ENCODE measurements at regions not wholly inside any gene's neighbourhood (a gene's known extent, or its start where the extent isn't known, plus 50 kb on each side); places are given as distances from the start of the nearest gene placed in this dataset.
"Not testable (repeated sequence)": the region's sequence is repeated elsewhere in the genome, so short reads cannot be mapped to it uniquely, and the experiment has no call there.

DNA sequence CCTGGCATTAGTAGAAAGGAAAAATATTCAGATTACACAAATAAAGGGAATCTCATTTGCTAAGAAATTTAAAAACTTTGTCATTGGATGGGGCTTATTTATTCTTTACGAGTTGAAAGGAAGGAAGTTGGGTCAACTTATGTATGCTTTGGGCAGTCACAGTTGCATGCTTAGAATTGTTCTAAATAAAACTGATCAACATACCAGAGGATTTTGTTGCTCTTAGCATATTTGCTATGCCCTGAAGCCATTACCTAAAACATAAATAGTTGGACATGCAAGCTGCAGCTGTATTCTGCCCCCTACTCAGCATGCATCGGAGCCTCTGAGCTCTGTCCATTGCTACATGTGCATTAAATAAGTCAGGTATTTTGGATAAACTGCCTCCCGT lies 172.7 kb upstream of the MEF2C start:
- no peak for DNase-seq

DNA sequence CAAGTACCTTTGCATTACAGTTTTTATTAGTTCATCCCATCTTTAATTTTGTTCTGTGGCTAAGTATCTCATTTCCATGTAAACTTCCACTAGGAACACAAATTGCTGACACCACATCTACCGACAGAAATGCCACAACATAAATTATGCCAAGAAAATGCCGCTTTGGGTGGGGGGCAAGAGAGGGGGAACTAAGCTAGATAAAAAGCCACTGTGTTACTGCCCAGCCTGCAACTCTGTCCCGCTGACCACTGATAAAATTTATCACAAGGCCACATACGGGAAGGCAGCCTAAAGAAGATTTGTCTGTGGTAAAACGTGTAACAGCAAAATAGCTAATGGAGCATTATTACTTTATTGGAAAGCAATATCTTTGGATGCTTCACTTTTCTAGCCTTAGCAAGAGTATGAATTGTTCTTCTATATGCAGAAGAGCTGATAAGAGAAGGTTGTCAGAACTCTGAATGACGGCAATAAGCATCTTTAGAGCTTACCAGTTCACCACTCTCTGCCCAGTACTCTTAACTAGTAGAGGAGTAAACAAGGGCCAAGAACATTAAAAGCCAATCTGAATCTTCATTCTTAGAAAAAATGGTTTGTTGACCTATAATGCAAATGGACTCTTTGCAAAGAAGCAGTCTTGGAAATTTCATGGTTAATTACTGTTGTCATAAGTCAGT lies 172.2 kb upstream of the MEF2C start:
- DNase-seq, result no peak

DNA sequence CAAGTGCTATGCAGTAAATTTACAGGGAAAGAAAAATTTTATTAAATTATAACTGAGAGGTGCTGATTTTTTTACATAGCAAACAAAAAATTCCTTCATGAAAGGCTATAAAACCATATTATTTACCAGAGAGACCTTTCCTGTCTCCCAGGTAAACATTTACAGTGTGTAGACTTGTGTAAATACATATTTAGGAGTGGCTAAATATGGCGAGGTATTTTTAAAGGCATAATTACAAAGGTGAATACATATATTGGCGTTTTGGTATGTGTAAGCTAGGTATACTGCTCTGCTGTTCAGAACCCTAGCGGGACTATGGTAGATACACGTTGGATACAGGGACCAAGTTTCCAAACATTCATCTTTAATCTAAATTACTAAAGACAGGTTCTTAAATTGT lies 170.6 kb upstream of the MEF2C start:
- no peak for DNase-seq

DNA sequence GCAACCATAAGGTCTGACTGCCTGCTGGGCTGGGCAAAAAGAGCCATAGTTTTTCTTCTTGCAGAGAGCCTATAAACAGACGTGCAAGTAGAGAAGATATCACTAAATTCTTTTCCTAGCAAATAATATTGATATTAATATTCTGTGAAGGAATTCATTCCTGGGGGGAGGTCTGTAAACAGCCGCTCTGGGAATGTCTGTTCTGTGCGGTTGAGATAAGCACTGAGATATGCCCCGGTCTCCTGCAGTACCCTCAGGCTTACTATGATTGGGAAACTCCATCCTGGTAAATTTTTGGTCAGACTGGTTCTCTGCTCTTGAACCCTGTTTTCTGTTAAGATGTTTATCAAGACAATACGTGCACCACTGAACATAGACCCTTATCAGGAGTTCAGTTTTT lies 167.1 kb upstream of the MEF2C start:
- DNase-seq, result not testable (repeated sequence)

DNA sequence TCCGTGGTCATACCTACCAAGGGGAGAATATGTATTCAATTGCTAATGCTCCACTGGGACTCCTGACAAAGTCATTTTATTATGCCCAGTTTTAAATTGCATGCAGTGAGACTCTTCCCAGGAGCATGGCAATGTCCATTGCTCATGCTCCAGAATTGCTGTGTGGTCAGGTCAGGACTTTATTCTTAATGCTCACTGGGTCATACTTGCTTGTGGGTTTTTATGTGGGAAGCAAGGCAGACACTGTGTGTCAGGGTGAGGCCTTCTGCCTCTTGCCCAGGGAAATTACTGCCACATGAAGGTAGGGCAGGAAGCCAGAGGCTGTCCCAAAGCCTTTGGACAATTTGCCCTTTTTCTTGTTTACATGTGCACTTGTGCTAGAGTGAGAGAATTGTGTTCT lies 164.6 kb upstream of the MEF2C start:
- DNase-seq, result no peak

DNA sequence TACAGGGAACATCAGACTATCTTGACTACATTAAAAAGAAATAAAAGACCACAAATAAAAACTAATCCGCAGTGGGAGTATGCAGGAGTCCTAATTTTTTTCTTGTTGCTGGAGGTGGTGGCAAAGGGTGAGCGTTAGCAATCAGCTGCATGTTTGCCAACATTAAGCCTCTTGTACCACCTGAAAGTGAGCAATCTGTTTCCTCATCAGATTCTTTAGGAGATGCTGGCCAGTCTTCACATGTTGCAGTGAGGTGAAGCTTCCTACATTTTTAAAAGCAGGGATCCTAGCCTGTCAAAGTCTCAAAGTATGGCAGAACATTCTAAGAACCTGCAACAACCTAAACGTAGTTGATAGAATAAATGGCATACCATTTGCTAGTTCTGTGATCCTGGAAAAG lies 162.2 kb upstream of the MEF2C start:
- no peak for DNase-seq

DNA sequence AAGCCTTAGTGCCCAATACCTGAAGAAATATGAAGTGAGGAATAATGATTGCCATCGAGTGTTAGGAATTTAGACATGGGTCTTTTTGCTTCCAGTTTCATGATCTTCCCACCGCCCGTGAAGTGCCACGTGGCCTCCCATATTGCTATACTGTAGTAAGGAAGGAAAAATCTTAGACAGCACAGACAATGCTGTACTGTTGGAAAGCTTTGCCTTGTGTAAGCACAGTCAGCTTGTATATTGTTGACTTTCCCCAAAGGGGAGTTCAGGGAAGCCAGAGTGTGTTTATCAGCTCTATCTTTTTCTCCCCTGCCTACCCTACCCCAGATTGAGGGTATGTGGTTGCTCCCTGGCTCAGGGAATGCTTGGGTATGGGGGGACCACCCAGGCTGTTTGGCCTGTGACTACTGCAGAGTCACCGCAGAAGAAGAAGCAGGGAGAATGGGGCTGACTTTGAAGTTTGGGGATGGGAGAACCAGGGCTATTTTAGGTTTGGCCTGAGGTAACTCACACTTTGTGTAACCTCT lies 161.8 kb upstream of the MEF2C start:
- DNase-seq, result no peak

DNA sequence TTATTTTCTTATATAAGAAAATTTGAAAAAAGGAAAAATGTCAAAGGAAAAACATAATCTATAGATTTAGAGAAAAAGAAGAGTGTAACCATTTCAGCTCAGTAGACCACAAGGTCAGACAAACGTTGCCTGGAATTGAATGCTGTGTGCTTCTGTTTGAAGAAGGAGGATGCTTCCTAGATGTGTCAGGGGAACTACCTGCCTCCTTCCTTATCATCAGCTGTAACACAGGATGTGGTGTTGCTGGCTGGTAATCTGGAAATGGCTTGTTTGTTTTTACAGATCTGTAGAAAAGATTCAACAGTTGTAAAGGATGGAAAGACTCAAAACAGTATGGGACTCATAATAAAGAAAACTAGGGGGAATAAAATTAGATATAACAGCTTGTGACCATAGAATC lies 160.7 kb upstream of the MEF2C start:
- no peak for DNase-seq

DNA sequence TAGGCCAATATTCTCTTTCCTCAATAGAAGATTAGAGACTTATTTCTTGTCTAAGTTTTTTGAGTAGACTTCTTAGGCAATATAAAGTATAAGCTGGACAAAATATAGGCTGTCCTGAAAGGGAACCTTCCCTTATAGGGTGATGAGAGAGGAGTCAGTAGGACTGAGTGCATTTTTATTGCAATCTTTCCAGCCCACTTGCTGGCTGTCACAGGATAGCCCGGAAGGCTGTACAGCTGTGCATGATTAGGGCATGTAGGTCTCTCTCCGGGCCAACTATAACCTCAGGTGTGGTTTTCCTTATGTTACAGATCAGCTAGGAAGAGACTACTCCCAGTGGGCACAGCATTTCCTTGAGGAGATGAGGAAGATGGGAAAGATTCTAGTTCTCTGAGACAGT lies 159.8 kb upstream of the MEF2C start:
- no peak for DNase-seq

DNA sequence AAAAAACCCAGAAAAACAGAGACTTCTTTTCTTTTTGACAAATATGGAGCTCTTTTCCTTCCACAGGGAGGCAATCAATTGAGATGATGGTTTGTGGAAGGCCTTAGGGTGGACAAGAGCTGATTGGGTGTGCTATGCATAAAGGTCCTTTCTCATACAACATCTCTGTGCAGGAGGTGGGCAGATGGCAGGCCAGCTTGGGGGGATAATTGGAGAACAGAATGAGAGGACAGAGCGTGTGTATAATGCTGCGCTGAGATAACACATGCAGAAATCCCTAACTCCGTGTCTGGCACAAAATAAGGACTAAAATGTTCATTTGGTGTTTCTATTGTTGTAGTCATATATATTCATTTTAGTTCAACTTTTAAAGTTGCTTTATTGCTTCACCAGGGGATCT lies 159.0 kb upstream of the MEF2C start:
- DNase-seq, result no peak

DNA sequence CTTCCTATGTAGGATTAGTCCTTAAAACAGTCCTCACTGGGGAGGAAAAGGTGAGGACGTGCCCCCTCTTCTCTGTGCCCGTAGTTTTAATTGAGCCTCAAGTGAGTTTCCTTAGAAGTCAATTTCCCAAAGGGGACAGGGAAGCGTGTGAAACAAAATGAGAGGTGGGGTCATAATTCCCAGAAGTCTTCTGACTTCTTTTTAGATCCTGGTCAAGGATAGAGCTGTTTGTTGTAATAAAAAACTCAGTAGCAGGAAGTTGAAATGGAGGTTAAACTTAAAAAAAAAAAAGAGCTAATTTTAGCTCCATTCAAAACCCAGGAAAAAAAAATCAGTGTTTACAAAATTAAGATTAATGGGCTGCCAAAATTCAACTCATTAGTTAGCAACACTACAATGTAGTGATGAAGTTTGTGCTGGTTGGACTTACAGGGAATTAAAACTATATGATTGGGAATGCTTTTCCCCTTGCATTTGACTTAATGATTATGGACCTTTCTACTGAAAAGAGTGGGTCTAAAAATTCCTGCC lies 158.3 kb upstream of the MEF2C start:
- no peak for DNase-seq

DNA sequence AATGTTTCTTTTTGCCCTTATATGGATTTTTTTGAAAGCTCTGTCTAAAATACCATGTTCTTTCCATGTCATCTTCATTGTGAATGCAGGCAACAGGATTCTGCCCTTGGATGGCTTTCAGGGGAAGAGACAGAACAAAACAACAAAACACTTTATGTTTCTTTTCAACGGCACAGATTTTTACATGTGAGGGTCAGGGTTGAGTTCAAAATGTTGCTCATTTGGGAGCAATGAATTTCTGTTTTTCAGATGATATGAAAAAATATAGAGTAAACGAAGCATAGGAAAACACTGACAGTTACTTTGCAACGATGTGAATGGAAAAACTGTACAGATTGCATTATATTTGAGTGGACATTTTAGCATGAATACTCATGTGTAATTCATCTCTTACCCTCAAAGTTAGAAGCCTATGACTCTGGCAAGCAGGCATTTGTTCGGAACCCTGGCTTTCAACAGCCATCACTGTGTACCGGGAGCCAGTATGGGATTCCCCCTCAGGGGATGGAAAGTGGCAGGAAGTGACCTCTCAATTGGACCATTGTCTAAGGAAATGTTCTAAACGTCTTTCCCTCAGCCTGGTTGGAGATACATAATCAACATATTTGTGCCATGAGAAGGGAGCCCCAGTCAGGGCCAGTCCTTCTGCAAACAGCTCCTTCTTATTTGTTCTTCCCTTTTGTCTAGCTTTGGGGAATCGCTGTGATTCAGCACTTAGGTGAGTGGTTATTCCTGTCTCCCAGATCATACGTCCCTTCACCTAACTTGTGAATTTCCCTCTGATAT lies 153.9 kb upstream of the MEF2C start:
- no peak for DNase-seq

DNA sequence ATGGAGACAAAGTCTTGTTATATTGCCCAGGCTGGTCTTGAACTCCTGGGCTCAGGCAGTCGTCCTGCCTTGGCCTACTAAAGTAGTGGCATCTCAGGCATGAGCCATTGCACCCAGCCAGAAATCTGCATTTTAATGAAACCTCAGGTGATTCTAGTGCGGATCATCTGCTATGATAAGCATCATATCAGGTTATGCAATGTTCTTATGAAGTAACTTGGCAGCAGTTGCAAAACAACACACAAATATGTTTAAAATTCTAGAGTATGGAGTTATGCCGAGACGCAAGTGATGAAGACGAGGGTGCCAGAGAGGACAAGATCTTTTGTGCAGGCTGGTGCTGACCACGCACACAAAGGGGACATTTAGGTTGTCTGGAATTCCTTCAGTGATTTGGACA lies 153.2 kb upstream of the MEF2C start:
- DNase-seq, result no peak

DNA sequence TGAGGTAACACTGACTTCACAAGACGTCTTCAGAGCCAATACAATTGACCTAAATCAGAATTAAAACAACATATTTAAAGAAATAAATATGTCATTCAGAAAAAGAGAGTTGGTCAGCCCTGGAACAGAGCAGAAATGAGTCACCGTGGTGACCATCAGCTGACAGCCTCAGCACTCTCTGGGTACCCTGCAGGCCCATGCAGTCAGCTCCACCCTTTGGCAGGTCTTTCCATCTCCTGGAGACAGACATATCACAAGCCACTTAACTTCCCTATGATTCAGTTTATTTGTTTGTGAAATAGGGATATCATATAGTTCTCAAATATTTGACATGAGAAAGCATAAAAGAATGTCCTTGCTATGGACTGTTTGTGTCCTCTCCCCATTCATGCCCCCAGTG lies 151.6 kb upstream of the MEF2C start:
- DNase-seq, result no peak

DNA sequence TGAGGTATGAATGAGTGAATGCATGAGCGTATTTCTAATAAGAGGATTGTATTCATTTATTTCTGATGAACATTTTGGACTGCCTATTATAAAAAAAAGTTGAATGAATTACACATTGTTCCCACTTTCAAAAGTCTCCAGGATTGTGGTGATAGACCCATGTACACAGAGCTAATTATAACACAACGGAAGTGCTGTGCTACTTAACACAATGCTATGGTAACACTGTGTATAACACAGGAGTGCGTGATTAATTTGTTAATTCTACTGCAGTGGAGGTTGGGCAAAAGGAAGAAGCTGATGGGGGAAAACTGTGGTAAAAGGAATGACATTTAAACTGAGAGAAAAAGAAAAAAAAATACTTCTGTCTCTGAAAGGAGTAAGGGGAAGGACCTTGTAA lies 147.8 kb upstream of the MEF2C start:
- no peak for DNase-seq

DNA sequence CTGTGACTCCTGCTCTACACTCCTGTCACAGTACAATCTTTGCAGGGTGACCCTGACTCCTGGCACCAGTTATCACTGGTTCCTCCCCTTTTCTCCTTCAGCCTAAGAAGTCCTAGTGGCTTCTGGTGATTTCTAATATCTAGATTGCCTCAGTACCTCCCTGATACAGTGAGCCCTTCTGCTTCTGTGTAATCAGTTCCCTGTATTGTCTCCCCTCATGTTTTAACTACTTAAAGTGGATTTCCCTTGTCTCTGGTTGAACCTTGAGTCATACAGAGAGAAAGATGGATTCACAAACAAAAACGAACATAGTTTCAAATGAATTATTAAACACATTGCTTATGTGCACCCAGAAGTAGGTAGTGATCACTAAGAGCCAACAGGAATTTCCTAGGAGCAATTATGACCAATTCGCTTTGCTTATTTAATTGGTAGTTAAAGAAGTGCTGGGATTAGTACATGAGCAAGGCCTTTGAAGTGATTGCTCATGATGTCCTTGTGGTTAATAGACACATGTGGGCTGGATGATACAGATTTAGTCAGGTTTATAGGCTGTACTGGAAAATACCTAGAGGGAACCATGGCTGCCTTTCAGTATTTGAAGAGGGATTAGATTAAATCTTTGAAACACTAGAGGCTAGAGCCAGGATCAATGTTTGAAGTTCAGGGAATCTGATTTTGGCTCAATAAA lies 145.8 kb upstream of the MEF2C start:
- no peak for DNase-seq

DNA sequence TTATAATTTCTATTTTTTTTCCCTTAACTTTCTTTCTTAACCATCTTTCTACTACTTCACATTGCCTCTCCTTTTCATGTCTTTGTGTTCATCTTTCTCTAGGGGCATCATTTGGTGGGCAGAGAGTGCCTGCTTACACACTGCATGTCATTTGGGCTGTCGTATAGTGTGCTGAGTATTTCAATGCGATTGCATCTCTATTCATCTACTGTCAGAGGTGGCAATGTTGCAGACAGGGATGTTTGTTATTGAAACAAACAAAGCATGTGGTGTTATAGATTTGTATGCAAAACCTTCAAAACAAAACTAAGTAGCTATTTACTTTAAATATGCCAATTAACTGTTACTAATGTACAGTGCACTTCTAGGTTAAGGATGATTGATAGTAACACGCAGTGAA lies 141.1 kb upstream of the MEF2C start:
- DNase-seq, result no peak

DNA sequence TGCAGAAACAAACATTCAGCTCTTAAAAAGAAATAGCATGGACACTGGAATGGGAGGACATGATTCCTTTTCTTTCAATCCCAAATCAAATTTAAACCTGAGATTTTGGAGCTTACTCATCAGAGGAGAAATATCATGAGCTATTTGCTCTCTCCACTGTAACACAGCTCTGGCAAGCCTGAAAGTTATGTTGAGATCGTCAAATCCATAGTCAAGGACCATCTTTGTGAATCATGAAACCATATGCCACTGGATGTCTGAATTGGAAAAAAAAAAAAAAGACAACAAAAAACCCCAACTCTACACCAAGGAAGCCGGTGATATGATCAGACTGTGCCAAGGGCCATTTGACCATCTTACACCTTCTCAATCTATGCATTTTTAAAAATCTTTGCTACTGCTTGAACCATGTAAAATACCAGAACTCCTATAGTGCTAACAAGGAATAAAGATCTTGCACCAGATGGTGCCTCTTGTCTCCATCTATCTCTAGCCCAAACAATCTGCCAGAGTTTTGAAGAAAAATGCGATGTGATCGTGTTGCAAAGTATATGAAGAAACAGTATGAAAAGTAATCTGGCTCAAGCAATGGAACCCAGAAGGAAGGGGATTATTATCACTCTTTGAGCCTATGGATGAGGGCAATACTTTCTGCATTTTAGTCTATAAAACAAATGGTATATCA lies 138.1 kb upstream of the MEF2C start:
- no peak for DNase-seq

DNA sequence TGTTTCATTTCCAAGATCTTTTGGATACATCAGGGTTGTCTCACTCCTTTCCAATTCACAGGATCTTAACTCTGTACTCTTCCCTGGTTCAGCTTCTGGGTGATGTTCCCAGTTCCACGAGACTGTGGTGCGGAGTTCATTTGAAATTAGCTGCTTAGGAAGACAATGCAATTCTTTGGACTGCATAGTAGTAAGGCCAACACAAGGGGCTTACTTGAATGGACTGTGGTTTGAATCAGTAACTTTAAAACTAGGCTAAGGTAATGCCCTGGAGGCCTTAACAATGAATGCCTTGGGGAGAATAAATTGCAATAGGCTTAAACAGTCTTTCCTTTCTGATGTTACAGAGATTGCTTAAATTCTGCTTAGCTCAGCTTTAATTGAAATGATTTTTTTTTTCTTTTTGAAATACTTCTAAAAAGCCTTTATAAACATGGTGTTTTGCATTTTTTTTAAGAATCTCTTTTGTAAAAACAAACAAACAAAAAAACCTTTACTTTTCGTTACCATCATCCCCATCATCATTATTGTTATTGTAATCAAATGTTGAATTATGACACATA lies 133.8 kb upstream of the MEF2C start:
- no peak for DNase-seq

DNA sequence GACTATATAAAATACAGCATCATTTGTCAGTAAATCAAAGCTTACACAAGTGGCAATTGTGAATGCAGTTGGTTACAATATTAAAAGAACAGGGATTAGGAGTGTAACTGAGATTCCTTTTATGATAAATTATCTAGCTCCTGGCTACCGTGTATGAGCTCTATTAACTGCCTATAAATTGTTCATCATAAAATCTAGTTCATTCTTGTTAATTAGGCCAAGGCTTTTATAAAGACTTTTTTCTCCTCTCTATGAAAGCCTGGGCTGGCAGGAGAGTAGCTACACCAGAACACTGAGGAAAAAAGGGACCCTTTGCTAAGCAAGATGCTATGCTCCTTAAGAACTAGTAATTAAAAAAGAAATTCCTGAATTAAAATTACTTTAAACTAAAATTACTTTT lies 132.4 kb upstream of the MEF2C start:
- no peak for DNase-seq

DNA sequence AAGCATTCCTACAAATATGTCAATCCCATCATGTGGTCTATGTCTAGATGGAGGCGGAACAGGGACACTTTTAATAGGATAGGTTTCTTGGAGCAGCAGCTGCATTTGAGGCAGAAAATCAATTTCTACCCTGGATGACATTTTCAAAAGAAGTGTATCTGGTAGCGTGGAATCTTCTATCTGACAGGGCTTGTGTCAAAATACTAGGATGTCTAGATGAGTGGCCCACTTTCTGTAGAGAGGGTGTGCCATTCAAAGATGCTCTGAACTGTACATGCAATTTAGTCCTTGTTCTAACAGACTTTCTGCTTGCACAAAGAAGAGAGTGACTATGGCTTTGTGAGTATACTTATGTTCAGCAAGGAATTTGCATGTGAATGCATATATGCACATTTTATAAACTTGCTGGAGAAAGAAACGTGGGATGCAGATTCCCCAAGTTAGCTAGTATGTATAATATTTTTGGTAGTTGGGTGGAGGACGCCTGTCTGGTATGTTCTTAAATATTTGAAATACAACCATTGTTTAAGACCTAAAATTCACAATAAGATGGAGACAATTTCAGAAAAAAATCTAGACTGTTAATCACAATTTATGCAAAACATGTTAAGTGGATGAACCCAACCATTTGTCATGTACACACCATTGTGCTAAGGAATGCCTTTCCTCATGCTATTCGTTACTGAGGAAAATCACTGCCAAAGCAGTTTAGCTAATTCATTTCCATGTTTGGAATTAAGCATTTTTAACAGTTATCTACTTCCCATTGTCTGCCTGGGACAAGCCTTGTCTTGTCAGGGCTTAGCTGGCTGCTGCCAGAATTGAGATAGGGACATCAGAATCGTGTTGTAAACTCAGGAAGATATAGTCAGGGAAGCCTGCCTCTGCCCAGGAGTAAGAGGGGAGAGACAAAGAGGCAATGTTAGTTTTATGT lies 129.1 kb upstream of the MEF2C start:
- peak; percentile 30 for DNase-seq

DNA sequence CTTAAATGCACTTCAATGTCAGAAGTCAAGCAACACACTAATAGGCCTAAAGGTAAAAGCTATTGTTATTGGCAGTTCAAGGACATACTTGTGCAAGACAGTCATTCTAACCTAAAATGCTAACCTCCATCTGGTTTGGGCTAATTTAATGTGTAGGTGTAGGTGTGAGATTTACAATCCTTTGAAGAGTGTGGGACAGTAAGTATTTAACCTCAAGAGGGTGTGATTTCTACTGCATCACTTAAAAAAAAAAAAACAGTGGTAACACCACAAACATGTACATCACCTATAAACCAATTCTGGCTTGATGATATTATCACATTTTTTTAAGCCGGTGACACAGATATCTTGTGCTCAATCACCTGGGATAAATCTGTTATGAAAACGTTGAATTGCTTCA lies 127.5 kb upstream of the MEF2C start:
- DNase-seq, result no peak

Measured in eye (tissue), 1 donor.